ENCODE measurements at regions not wholly inside any gene's neighbourhood (a gene's known extent, or its start where the extent isn't known, plus 50 kb on each side); places are given as distances from the start of the nearest gene placed in this dataset.

GRCh38 chr10:78553792-78554191, 515.0 kb upstream of the ZMIZ1 start:
- POLR2A ChIA-PET (ENCODE audit: unreplicated experiment) = interaction anchor here (0.5 to 0.7 kb wide), 2 partner anchors 55 to 125 kb away, joined by 3 to 13 read pairs; no protein-coding TSS in a partner anchor
- Histone ChIP-seq H3K9me3 (ENCODE audit: low read length) (no peaks in the 10 kb centered on the region), H3K4me3 (ENCODE audit: low read length) (no peak overlapping the region), H3K9me2 (replicated peaks; ENCODE audit: low read length) (0 out of 2 replicates have a peak, but pooled peaks cover 3% of the 10 kb centered on the region), H3F3A (ENCODE audit: low read length, unreplicated experiment) (peaks cover 7% of the 10 kb centered on the region), H3K4me1 (ENCODE audit: insufficient read depth, low read length) (peaks cover 26% of the 10 kb centered on the region), H3K4me2 (ENCODE audit: low read length) (no peak overlapping the region), H3K36me3 (ENCODE audit: low read depth, low read length) (no peaks in the 10 kb centered on the region), H3K9ac (ENCODE audit: low read length) (no peak overlapping the region), H4K20me1 (ENCODE audit: low read length) (no peaks in the 10 kb centered on the region), H3K27me3 (ENCODE audit: low read length) (peaks cover 8% of the 10 kb centered on the region; the same call in 1 of the 2 replicates), H3K79me2 (ENCODE audit: low read length) (no peaks in the 10 kb centered on the region), H2AFZ (ENCODE audit: low read length) (no peak overlapping the region), H3K27ac (ENCODE audit: low read length) (no peak overlapping the region)
- intact Hi-C loops (cut with micrococcal nuclease) = no loop called here
- DNase-seq (no peak), ATAC-seq (no peak)
- CTCF ChIA-PET = no interaction called here
- BruUV-seq (replicated peaks) = no TSS peak
- TF ChIP-seq EZH2 (IDR thresholded peaks at IDR 0.05; ENCODE audit: low read length, unreplicated experiment) (no peak), CTCF (conservative IDR thresholded peaks at IDR 0.05; ENCODE audit: low read depth, low read length) (no peak), EZH2phosphoT487 (IDR thresholded peaks at IDR 0.05; ENCODE audit: borderline replicate concordance, low read length) (no peak)

GRCh38 chr10:78555128-78555527, 513.6 kb upstream of the ZMIZ1 start:
- 0 out of 2 replicates have a peak, but pooled peaks cover 3% of the 10 kb centered on the region for H3K9me2 ChIP-seq (replicated peaks; ENCODE audit: low read length)

More at GRCh38 chr10:78555128-78555527, 513.6 kb upstream of the ZMIZ1 start:
- H3K4me3 ChIP-seq (ENCODE audit: low read length) = no peak overlapping the region
- H3K27ac ChIP-seq (ENCODE audit: low read length) = no peak overlapping the region
- H3K9ac ChIP-seq (ENCODE audit: low read length) = no peak overlapping the region
- intact Hi-C loops (cut with micrococcal nuclease) = no loop called here
- H3K4me2 ChIP-seq (ENCODE audit: low read length) = no peak overlapping the region
- H3K4me1 ChIP-seq (ENCODE audit: insufficient read depth, low read length) = peaks cover 14% of the 10 kb centered on the region
- peaks cover 5% of the 10 kb centered on the region for H3F3A ChIP-seq (ENCODE audit: low read length, unreplicated experiment)
- peaks cover 12% of the 10 kb centered on the region; the same call in 1 of the 2 replicates for H3K27me3 ChIP-seq (ENCODE audit: low read length)
- H3K9me3 ChIP-seq (ENCODE audit: low read length) = no peaks in the 10 kb centered on the region
- CTCF ChIA-PET = no interaction called here
- no peaks in the 10 kb centered on the region for H3K36me3 ChIP-seq (ENCODE audit: low read depth, low read length)
- POLR2A ChIA-PET (ENCODE audit: unreplicated experiment) = no interaction called here
- no peaks in the 10 kb centered on the region for H4K20me1 ChIP-seq (ENCODE audit: low read length)
- no TSS peak for BruUV-seq (replicated peaks)
- ATAC-seq = no peak
- no peaks in the 10 kb centered on the region for H3K79me2 ChIP-seq (ENCODE audit: low read length)
- no peak for TF ChIP-seq EZH2 (IDR thresholded peaks at IDR 0.05; ENCODE audit: low read length, unreplicated experiment)
- TF ChIP-seq EZH2phosphoT487 (IDR thresholded peaks at IDR 0.05; ENCODE audit: borderline replicate concordance, low read length) = no peak
- no peak for TF ChIP-seq CTCF (conservative IDR thresholded peaks at IDR 0.05; ENCODE audit: low read depth, low read length)
- no peak overlapping the region for H2AFZ ChIP-seq (ENCODE audit: low read length)
- no peak for DNase-seq

Data from PC-3 (cell line).